ENCODE measurements at regions not wholly inside any gene's neighbourhood (a gene's known extent, or its start where the extent isn't known, plus 50 kb on each side); places are given as distances from the start of the nearest gene placed in this dataset.

DNA sequence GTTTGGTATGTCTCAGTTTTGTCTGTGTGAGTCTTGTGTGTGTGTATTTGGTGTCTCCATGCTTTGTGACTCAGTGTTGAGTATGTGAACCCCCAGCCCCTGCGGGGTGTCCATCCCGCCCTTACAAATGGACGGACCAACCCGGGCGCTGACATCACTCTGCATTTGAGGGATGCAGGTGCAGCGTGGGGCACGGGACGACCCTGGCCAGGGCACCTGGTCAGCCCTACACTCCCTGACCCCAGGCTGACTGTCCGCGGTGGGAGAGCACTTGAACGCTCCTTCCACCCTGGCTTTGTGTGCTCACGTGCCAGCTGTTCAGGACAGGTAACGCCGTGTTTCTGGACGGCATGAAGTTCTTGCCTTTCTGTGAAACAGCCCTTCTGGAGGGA lies 369.0 kb downstream of the BRD1 start:
- H3K36me3 ChIP-seq (ENCODE audit: control insufficient read depth in 1 of 2, insufficient read depth in 2 of 2, low read length in 2 of 2), result no peaks in the 10 kb centered on the region
- H3K9me3 ChIP-seq (ENCODE audit: control insufficient read depth in 1 of 2, insufficient read depth in 1 of 2, low read depth in 1 of 2, low read length in 2 of 2), result no peaks in the 10 kb centered on the region
- ChIA-PET CTCF (no interaction called here), RAD21 (ENCODE audit: low non-redundant PET in 1 of 2, low total read pairs in 2 of 2, uncharacterized antibody in 2 of 2, unreplicated experiment in 2 of 2) (no interaction called here), POLR2A (no interaction called here)
- no peak overlapping the region for H2AFZ ChIP-seq (ENCODE audit: low read depth, low read length, poor library complexity, severe bottlenecking)
- no peaks in the 10 kb centered on the region for H3K27me3 ChIP-seq (ENCODE audit: insufficient read depth, low read length)
- no peak overlapping the region for H3K4me3 ChIP-seq (replicated peaks in 1 of 2; ENCODE audit: low read depth in 1 of 2, low read length in 2 of 2)
- BruUV-seq (replicated peaks), result no TSS peak
- H3K4me1 ChIP-seq (ENCODE audit: control insufficient read depth in 1 of 2, insufficient read depth in 2 of 2, low read length in 2 of 2), result no peaks in the 10 kb centered on the region
- TF ChIP-seq, protein P1, sequence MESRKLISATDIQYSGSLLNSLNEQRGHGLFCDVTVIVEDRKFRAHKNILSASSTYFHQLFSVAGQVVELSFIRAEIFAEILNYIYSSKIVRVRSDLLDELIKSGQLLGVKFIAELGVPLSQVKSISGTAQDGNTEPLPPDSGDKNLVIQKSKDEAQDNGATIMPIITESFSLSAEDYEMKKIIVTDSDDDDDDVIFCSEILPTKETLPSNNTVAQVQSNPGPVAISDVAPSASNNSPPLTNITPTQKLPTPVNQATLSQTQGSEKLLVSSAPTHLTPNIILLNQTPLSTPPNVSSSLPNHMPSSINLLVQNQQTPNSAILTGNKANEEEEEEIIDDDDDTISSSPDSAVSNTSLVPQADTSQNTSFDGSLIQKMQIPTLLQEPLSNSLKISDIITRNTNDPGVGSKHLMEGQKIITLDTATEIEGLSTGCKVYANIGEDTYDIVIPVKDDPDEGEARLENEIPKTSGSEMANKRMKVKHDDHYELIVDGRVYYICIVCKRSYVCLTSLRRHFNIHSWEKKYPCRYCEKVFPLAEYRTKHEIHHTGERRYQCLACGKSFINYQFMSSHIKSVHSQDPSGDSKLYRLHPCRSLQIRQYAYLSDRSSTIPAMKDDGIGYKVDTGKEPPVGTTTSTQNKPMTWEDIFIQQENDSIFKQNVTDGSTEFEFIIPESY (IDR thresholded peaks at IDR 0.05; ENCODE audit: extremely low read depth, insufficient replicate concordance, low read length), result no peak
- H3K9ac ChIP-seq (ENCODE audit: low read length), result no peak overlapping the region
- H3K79me2 ChIP-seq (ENCODE audit: insufficient read depth, low read length), result no peaks in the 10 kb centered on the region
- H3K27ac ChIP-seq (ENCODE audit: low read depth, low read length), result no peak overlapping the region
- ATAC-seq (no peak), DNase-seq (ENCODE audit: low read depth, low spot score) (no peak)
- H3K9me2 ChIP-seq (ENCODE audit: insufficient read depth), result no peaks in the 10 kb centered on the region
- H4K20me1 ChIP-seq (ENCODE audit: insufficient read depth), result no peaks in the 10 kb centered on the region
- intact Hi-C loops (cut with micrococcal nuclease), result no loop called here
- H3K4me2 ChIP-seq (ENCODE audit: low read length), result no peak overlapping the region

DNA sequence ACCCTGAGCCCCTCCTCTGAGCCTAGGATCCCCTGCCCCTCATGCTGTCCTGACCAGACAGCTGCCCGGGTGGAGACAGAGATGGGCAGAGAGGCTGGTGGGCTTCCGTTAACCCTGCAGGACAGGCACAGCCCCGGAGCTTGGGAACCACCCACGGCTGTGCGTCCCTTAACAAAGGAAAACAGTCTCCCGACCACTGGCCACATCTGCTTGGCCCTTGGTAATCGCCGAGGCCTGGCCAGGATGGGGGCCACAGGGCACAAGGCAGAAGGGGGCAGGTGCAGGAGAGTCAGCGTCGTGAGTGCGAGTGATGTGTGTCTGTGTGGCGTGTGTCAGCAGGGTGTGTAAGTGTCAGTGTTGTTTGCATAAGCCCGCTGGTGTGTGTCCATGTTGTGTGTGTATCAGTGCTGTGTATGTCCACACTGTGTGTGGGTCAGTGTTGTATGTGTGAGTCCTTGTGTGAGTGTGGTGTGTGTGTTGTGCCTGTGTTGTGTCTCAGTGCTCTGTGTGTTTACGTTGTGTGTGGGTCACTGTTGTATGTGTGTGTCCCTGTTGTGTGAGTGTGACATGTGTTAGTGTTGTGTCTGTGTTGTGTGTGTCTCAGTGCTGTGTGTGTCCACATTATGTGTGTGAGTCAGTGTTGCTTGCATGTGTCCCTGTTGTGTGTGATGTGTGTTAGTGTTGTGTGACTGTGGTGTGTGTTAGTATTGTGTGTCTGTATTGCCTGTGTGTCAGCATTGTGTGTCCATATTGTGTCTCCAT lies 369.5 kb downstream of the BRD1 start:
- CTCF ChIA-PET, result no interaction called here
- H3K79me2 ChIP-seq (ENCODE audit: insufficient read depth, low read length), result no peaks in the 10 kb centered on the region
- H3K36me3 ChIP-seq (ENCODE audit: control insufficient read depth in 1 of 2, insufficient read depth in 2 of 2, low read length in 2 of 2), result no peaks in the 10 kb centered on the region
- no peak overlapping the region for H3K4me3 ChIP-seq (replicated peaks in 1 of 2; ENCODE audit: low read depth in 1 of 2, low read length in 2 of 2)
- no peaks in the 10 kb centered on the region for H4K20me1 ChIP-seq (ENCODE audit: insufficient read depth)
- no peaks in the 10 kb centered on the region for H3K9me2 ChIP-seq (ENCODE audit: insufficient read depth)
- POLR2A ChIA-PET, result no interaction called here
- no peaks in the 10 kb centered on the region for H3K4me1 ChIP-seq (ENCODE audit: control insufficient read depth in 1 of 2, insufficient read depth in 2 of 2, low read length in 2 of 2)
- H3K4me2 ChIP-seq (ENCODE audit: low read length), result no peak overlapping the region
- BruUV-seq (replicated peaks), result no TSS peak
- intact Hi-C loops (cut with micrococcal nuclease), result no loop called here
- RAD21 ChIA-PET (ENCODE audit: low non-redundant PET in 1 of 2, low total read pairs in 2 of 2, uncharacterized antibody in 2 of 2, unreplicated experiment in 2 of 2), result no interaction called here
- no peak overlapping the region for H3K27ac ChIP-seq (ENCODE audit: low read depth, low read length)
- H3K9ac ChIP-seq (ENCODE audit: low read length), result no peak overlapping the region
- H2AFZ ChIP-seq (ENCODE audit: low read depth, low read length, poor library complexity, severe bottlenecking), result no peak overlapping the region
- no peaks in the 10 kb centered on the region for H3K27me3 ChIP-seq (ENCODE audit: insufficient read depth, low read length)
- H3K9me3 ChIP-seq (ENCODE audit: control insufficient read depth in 1 of 2, insufficient read depth in 1 of 2, low read depth in 1 of 2, low read length in 2 of 2), result no peaks in the 10 kb centered on the region
- ATAC-seq (no peak), DNase-seq (ENCODE audit: low read depth, low spot score) (no peak)
- TF ChIP-seq, protein P2, sequence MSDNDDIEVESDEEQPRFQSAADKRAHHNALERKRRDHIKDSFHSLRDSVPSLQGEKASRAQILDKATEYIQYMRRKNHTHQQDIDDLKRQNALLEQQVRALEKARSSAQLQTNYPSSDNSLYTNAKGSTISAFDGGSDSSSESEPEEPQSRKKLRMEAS (IDR thresholded peaks at IDR 0.05), result no peak
- no peak for TF ChIP-seq EZH2 (IDR thresholded peaks at IDR 0.05)
